Esophagus muscularis mucosa (tissue), 3 donors: ENCODE measurements at regions not wholly inside any gene's neighbourhood (a gene's known extent, or its start where the extent isn't known, plus 50 kb on each side); places are given as distances from the start of the nearest gene placed in this dataset.

Source experiments
- POLR2A ChIP-seq: fragments of 450-650 bp; IDR thresholded peaks from one replicate; pipeline ENCODE4 v1.6.1; 2017; ENCODE audit warnings: antibody characterized with exemption, moderate library complexity, mild to moderate bottlenecking, low read depth
- TF ChIP-seq, protein P1 (sequence below), 3 experiments: fragments of 200-600 bp in 2 of 3; fragments of 450-650 bp in 1 of 3; sonication (generic) in 2 of 3; IDR thresholded peaks; one replicate each; pipeline ENCODE4 v1.5.1; 2017 to 2019; ENCODE audit warnings: antibody characterized with exemption in 3 of 3, mild to moderate bottlenecking in 2 of 3, moderate library complexity in 1 of 3

DNA sequence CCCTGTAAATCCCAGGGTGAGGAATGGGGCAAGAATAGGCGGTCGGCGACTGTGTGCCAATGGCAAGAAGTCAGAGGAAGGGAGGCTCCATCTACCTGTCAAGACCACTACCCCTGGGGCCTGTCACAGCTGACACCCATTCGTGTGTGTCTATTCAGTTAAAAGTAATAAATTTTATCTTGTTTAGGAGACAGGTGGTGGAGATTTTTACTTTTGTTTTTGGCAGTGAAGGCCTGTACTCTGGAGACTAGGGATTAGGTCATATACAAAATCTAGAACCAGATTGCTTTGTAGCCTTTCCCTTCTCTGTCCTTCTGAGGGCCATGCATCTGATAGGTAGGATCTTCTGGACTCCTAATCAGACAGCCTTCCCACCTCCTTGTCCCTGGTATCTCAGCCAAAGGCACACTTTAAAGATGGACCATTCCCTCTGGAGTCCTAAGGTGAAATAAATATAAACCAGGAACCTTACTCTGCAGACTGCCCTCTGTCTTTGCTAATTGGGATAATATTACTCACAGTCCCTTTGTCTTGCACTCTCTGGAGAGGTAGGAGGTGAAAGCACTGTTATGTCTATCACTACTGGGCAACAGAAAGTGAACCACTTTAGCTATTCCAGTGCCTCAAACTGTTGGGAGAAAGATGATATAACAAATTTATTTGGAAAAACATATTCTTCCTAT is 213.2 kb upstream of the ACTBL2 start:
- TF ChIP-seq, protein P1, sequence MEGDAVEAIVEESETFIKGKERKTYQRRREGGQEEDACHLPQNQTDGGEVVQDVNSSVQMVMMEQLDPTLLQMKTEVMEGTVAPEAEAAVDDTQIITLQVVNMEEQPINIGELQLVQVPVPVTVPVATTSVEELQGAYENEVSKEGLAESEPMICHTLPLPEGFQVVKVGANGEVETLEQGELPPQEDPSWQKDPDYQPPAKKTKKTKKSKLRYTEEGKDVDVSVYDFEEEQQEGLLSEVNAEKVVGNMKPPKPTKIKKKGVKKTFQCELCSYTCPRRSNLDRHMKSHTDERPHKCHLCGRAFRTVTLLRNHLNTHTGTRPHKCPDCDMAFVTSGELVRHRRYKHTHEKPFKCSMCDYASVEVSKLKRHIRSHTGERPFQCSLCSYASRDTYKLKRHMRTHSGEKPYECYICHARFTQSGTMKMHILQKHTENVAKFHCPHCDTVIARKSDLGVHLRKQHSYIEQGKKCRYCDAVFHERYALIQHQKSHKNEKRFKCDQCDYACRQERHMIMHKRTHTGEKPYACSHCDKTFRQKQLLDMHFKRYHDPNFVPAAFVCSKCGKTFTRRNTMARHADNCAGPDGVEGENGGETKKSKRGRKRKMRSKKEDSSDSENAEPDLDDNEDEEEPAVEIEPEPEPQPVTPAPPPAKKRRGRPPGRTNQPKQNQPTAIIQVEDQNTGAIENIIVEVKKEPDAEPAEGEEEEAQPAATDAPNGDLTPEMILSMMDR (IDR thresholded peaks at IDR 0.05): no peak
- no peak for TF ChIP-seq POLR2A
